ENCODE measurements at regions not wholly inside any gene's neighbourhood (a gene's known extent, or its start where the extent isn't known, plus 50 kb on each side); places are given as distances from the start of the nearest gene placed in this dataset.

GRCh38 chr3:13939206-13939605 is 59.3 kb upstream of the WNT7A start:
- no peak for TF ChIP-seq CTCF (IDR thresholded peaks at IDR 0.05; ENCODE audit: borderline replicate concordance, control extremely low read depth, extremely low read depth, insufficient read depth, missing control alignments)

GRCh38 chr3:13937131-13937530 is 57.3 kb upstream of the WNT7A start:
- no peak for TF ChIP-seq CTCF (IDR thresholded peaks at IDR 0.05; ENCODE audit: borderline replicate concordance, control extremely low read depth, extremely low read depth, insufficient read depth, missing control alignments)
- in situ Hi-C loops (cut with MboI; ENCODE audit: low sequenced_read_pairs, unreplicated experiment): no loop called here
- DNase-seq (ENCODE audit: low spot score): no peak

More at GRCh38 chr3:13939206-13939605, 59.3 kb upstream of the WNT7A start:
- no peak for DNase-seq (ENCODE audit: low spot score)
- in situ Hi-C loops (cut with MboI; ENCODE audit: low sequenced_read_pairs, unreplicated experiment): no loop called here

DNA sequence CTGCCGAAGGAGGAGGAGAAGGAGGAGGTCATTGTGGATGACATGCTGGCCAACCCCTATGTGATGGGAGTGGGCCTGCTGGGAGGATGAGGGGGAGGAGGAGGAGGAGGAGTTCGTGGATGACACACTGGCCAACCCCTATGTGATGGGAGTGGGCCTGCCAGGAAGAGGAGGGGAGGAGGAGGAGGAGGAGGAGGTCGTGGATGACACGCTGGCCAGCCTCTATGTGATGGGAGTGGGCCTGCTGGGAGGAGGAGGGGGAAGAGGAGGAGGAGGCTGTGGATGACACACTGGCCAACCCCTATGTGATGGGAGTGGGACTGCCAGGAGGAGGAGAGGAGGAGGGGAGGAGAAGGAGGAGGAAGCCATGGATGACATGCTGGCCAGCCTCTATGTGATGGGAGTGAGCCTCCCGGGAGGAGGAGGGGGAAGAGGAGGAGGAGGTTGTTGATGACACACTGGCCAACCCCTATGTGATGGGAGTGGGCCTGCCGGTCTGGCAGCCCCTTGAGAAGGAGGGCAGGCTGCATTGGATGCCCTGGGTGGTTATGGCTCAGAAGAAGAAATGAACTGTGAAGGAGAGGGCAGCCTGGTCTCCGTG is 55.7 kb upstream of the WNT7A start:
- in situ Hi-C loops (cut with MboI; ENCODE audit: low sequenced_read_pairs, unreplicated experiment): no loop called here
- TF ChIP-seq CTCF (IDR thresholded peaks at IDR 0.05; ENCODE audit: borderline replicate concordance, control extremely low read depth, extremely low read depth, insufficient read depth, missing control alignments): no peak
- no peak for DNase-seq (ENCODE audit: low spot score)

GRCh38 chr3:13934813-13935212 is 54.9 kb upstream of the WNT7A start:
- no peak for TF ChIP-seq CTCF (IDR thresholded peaks at IDR 0.05; ENCODE audit: borderline replicate concordance, control extremely low read depth, extremely low read depth, insufficient read depth, missing control alignments)
- no peak for DNase-seq (ENCODE audit: low spot score)
- in situ Hi-C loops (cut with MboI; ENCODE audit: low sequenced_read_pairs, unreplicated experiment): no loop called here

GRCh38 chr3:13934315-13934714 is 54.4 kb upstream of the WNT7A start:
- DNase-seq (ENCODE audit: low spot score): no peak
- in situ Hi-C loops (cut with MboI; ENCODE audit: low sequenced_read_pairs, unreplicated experiment): no loop called here
- TF ChIP-seq CTCF (IDR thresholded peaks at IDR 0.05; ENCODE audit: borderline replicate concordance, control extremely low read depth, extremely low read depth, insufficient read depth, missing control alignments): no peak

DNA sequence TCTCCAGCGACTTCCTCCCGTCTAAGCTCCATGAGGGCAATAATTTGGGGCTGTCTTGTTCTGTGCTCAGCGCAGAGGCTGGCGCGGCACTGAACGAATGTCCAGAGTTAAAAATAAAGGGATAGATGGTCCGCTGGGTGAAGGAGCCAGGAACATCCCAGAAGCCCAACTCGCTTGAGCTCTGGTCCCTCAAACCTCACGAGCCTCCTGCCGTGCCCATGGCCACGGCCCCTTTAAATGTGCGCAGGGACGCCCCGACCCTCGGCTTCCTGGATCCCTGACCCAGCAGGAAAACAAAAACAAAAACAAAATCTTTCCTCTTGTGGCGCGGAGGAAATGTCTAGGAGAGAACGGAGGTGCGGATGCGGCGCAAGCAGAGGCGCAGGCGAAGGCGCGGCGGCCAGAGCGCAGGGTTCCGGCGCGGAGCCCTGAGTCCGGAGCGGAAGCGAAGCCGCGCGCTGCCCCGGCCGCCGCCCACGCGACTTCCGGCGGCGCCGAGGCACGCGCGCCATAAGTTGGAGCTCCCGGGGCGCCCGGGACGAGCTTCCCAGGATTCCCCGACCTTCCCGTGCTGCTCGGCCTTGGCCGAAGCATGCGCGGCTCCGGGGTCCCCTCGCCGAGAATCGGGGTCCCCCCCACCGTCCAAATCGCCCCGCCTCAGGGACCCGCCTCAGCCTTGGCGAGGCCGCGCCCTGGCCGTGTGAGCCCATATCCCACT is 52.9 kb upstream of the WNT7A start:
- DNase-seq (ENCODE audit: low spot score): no peak
- in situ Hi-C loops (cut with MboI; ENCODE audit: low sequenced_read_pairs, unreplicated experiment): no loop called here
- TF ChIP-seq CTCF (IDR thresholded peaks at IDR 0.05; ENCODE audit: borderline replicate concordance, control extremely low read depth, extremely low read depth, insufficient read depth, missing control alignments): no peak
